B cell (primary cell): ENCODE measurements at regions not wholly inside any gene's neighbourhood (a gene's known extent, or its start where the extent isn't known, plus 50 kb on each side); places are given as distances from the start of the nearest gene placed in this dataset.

Experiments used
- ATAC-seq: fragments of 200-7000 bp; cut with Tn5 transposase; one replicate; pipeline ENCODE4 v1.10.0; 2021; ENCODE audit warnings: low read depth, mild to moderate bottlenecking, moderate number of reproducible peaks, moderate library complexity
- CTCF ChIA-PET: fragments of 350-600 bp; sonication (Branson Sonifier 250); formaldehyde crosslinking; loops from one replicate; lab custom pipeline; 2021; ENCODE audit warnings: antibody characterized with exemption, inconsistent platforms; lab: Charles Lee
- POLR2A ChIA-PET: fragments of 350-600 bp; sonication (Branson Sonifier 250); formaldehyde crosslinking; loops from one replicate; lab custom pipeline; 2021; ENCODE audit warnings: antibody characterized with exemption; lab: Charles Lee
- DNase-seq: peaks from one replicate; pipeline ENCODE4 v3.0.0; 2013
- H2AFZ ChIP-seq: 2 replicates; pipeline ENCODE4 v1.6.1; 2012; ENCODE audit warnings: mild to moderate bottlenecking, low read depth, low read length; ENCODE audit not compliant: insufficient read depth, poor library complexity, severe bottlenecking
- H3K27ac ChIP-seq, 2 donors: 1 replicate in 1 of 2; 2 replicates in 1 of 2; pipeline ENCODE4 v1.5.1; 2012 to 2013; ENCODE audit warnings: low read length in 2 of 2, mild to moderate bottlenecking in 2 of 2, moderate library complexity in 1 of 2
- H3K27me3 ChIP-seq, 4 experiments: fragments of 200-600 bp in 1 of 4; sonication (generic) in 1 of 4; replicated peaks in 1 of 4; 1 replicate in 2 of 4; 2 replicates in 2 of 4; pipeline versions ENCODE4 v1.6.1 to v1.7.0; 2013 to 2016; ENCODE audit warnings: low read length in 3 of 4, mild to moderate bottlenecking in 2 of 4, mixed read lengths in 1 of 4, moderate library complexity in 1 of 4; ENCODE audit not compliant: insufficient read depth in 4 of 4, control insufficient read depth in 3 of 4; ENCODE audit errors: control extremely low read depth in 1 of 4
- H3K36me3 ChIP-seq, 2 experiments: replicated peaks in 1 of 2; 1 replicate in 1 of 2; 2 replicates in 1 of 2; pipeline versions ENCODE4 v1.6.1 to v1.7.1; 2013; ENCODE audit warnings: low read length in 1 of 2; ENCODE audit not compliant: insufficient read depth in 2 of 2, control insufficient read depth in 1 of 2; ENCODE audit errors: control extremely low read depth in 1 of 2, extremely low read depth in 1 of 2
- H3K4me1 ChIP-seq, 2 donors: fragments of 200-600 bp in 1 of 2; sonication (generic) in 1 of 2; 1 replicate in 1 of 2; 2 replicates in 1 of 2; pipeline versions ENCODE4 v1.5.1 to v1.6.1; 2013 to 2017; ENCODE audit warnings: low read length in 2 of 2; ENCODE audit not compliant: control insufficient read depth in 2 of 2, insufficient read depth in 2 of 2
- H3K4me2 ChIP-seq: replicated peaks from 2 replicates; pipeline ENCODE3; 2012; ENCODE audit warnings: mild to moderate bottlenecking, low read depth, low read length; ENCODE audit not compliant: poor library complexity, severe bottlenecking
- H3K4me3 ChIP-seq, 5 experiments: fragments of 200-600 bp in 1 of 5; sonication (generic) in 1 of 5; 1 replicate in 3 of 5; 2 replicates in 2 of 5; pipeline versions ENCODE4 v1.5.1 to v1.7.0; 2011 to 2016; ENCODE audit warnings: low read length in 4 of 5, mild to moderate bottlenecking in 4 of 5, low read depth in 2 of 5, control low read depth in 1 of 5, moderate library complexity in 1 of 5; ENCODE audit not compliant: insufficient read depth in 1 of 5; ENCODE audit errors: control extremely low read depth in 1 of 5, extremely low read depth in 1 of 5
- H3K79me2 ChIP-seq: fragments of 200-600 bp; sonication (generic); one replicate; pipeline ENCODE4 v1.6.0; 2016; ENCODE audit warnings: low read length; ENCODE audit not compliant: control insufficient read depth, insufficient read depth
- H3K9ac ChIP-seq: fragments of 200-600 bp; sonication (generic); 2 replicates; pipeline ENCODE4 v1.6.1; 2017; ENCODE audit warnings: mild to moderate bottlenecking, low read length, moderate library complexity
- H3K9me3 ChIP-seq, 3 donors: one replicate each; pipeline versions ENCODE4 v1.6.1 to v1.7.1; 2013; ENCODE audit warnings: low read length in 2 of 3; ENCODE audit not compliant: control insufficient read depth in 2 of 3, insufficient read depth in 1 of 3; ENCODE audit errors: control extremely low read depth in 1 of 3
- H4K20me1 ChIP-seq: 2 replicates; pipeline ENCODE4 v1.6.0; 2012; ENCODE audit warnings: mild to moderate bottlenecking, low read length; ENCODE audit not compliant: insufficient read depth, control insufficient read depth, poor library complexity, severe bottlenecking
- H3K27ac Mint-ChIP-seq: one replicate; pipeline ENCODE4 v1.8.0; 2021; ENCODE audit warnings: mixed read lengths
- H3K27me3 Mint-ChIP-seq: one replicate; pipeline ENCODE4 v1.8.0; 2021; ENCODE audit warnings: mixed read lengths
- H3K4me1 Mint-ChIP-seq: one replicate; pipeline ENCODE4 v1.8.0; 2021; ENCODE audit warnings: mixed read lengths
- H3K4me3 Mint-ChIP-seq: one replicate; pipeline ENCODE4 v1.8.0; 2021; ENCODE audit warnings: mixed read lengths
- H3K9me3 Mint-ChIP-seq: one replicate; pipeline ENCODE4 v1.8.0; 2022; ENCODE audit warnings: mixed read lengths; ENCODE audit not compliant: insufficient read depth
- EZH2 ChIP-seq: IDR thresholded peaks from 2 replicates; pipeline ENCODE4 v1.6.1; 2012; ENCODE audit warnings: borderline replicate concordance, low read depth, mild to moderate bottlenecking, moderate library complexity, low read length; ENCODE audit not compliant: insufficient read depth, poor library complexity, severe bottlenecking
- WGBS: methylation state at CpG from one replicate; pipeline ENCODE4 v1.1.5; 2013; ENCODE audit warnings: missing lambda C conversion rate; ENCODE audit not compliant: insufficient coverage; 5-methylcytosine and 5-hydroxymethylcytosine counted together
- intact Hi-C: fragments of 100-400 bp; cut with micrococcal nuclease; formaldehyde crosslinking; loops from one replicate; pipeline ENCODE4 v1.10.0; 2022
- TF ChIP-seq, protein P1 (sequence below): fragments of 200-600 bp; IDR thresholded peaks from one replicate; pipeline ENCODE4 v1.8.0; 2022; ENCODE audit warnings: antibody characterized with exemption, mild to moderate bottlenecking

DNA sequence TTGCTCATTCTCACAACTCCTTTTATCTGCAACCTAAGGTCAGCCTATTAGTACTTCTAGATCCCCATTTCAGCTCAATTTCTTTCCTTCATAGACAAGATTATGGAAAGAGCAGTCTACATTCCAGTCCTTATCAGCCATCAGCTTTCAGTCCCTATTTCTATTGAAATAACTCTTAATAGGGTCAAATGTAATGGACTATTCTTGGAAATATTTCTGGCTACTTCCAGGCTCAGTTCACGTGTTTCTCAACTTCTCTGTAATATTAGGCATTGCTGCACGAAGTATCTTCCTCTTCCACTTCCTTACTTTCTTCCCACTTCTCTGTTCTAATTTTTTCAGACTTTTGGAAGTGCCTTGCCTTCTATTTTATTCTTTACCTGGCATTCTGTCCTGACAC is 232.9 kb upstream of the USP25 start:
- TF ChIP-seq, protein P1, sequence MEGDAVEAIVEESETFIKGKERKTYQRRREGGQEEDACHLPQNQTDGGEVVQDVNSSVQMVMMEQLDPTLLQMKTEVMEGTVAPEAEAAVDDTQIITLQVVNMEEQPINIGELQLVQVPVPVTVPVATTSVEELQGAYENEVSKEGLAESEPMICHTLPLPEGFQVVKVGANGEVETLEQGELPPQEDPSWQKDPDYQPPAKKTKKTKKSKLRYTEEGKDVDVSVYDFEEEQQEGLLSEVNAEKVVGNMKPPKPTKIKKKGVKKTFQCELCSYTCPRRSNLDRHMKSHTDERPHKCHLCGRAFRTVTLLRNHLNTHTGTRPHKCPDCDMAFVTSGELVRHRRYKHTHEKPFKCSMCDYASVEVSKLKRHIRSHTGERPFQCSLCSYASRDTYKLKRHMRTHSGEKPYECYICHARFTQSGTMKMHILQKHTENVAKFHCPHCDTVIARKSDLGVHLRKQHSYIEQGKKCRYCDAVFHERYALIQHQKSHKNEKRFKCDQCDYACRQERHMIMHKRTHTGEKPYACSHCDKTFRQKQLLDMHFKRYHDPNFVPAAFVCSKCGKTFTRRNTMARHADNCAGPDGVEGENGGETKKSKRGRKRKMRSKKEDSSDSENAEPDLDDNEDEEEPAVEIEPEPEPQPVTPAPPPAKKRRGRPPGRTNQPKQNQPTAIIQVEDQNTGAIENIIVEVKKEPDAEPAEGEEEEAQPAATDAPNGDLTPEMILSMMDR = no peak
- TF ChIP-seq EZH2 = no peak
- Histone ChIP-seq H3K4me3 (no peak overlapping the region), H3K36me3 (no peaks in the 10 kb centered on the region), H3K79me2 (no peaks in the 10 kb centered on the region), H3K4me2 (no peak overlapping the region), H4K20me1 (no peaks in the 10 kb centered on the region), H3K9ac (no peak overlapping the region), H3K4me1 (no peaks in the 10 kb centered on the region), H3K27me3 (no peaks in the 10 kb centered on the region), H2AFZ (no peak overlapping the region), H3K9me3 (no peaks in the 10 kb centered on the region), H3K27ac (no peak overlapping the region)
- ATAC-seq (no peak), DNase-seq (no peak)
- ChIA-PET CTCF (interaction anchor here (1.1 to 1.4 kb wide), 4 partner anchors 11 to 16 kb away, joined by 3 read pairs; no protein-coding TSS in a partner anchor), POLR2A (no interaction called here)
- intact Hi-C loops = no loop called here
- Mint-ChIP-seq H3K27ac (no peak overlapping the region), H3K4me1 (peaks cover 6% of the 10 kb centered on the region), H3K9me3 (no peaks in the 10 kb centered on the region), H3K27me3 (peaks cover 4% of the 10 kb centered on the region), H3K4me3 (no peak overlapping the region)
- WGBS = 32% methylated on average over 2 of the region's 2 CpGs

DNA sequence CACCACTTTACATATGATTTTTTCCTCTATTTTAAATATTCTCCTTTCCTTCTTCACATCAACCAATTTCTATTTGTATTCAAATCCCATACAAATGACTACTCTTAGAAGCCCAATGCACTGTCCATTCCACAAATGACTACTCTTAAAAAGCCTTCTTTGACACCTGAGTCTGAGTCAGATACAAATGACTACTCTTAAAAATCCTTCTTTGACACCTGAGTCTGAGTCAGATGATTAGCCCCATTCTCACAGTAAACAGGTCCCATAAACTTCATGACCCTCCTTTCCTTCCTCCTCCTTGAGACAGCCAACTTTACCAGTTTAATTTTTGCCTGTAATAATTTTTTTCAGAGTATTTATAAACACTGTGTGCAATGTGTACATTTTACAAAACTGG is 231.3 kb upstream of the USP25 start:
- Histone ChIP-seq H3K79me2 (no peaks in the 10 kb centered on the region), H3K27ac (no peak overlapping the region), H3K9me3 (no peaks in the 10 kb centered on the region), H3K9ac (no peak overlapping the region), H3K27me3 (no peaks in the 10 kb centered on the region), H3K36me3 (no peaks in the 10 kb centered on the region), H2AFZ (no peak overlapping the region), H4K20me1 (no peaks in the 10 kb centered on the region), H3K4me2 (no peak overlapping the region), H3K4me1 (no peaks in the 10 kb centered on the region), H3K4me3 (no peak overlapping the region)
- Mint-ChIP-seq H3K4me3 (no peak overlapping the region), H3K27ac (no peak overlapping the region), H3K4me1 (peaks cover 4% of the 10 kb centered on the region), H3K9me3 (no peaks in the 10 kb centered on the region), H3K27me3 (peaks cover 4% of the 10 kb centered on the region)
- CTCF ChIA-PET = no interaction called here
- no peak for DNase-seq
- POLR2A ChIA-PET = no interaction called here
- intact Hi-C loops = no loop called here
- no peak for ATAC-seq
- TF ChIP-seq, protein P1 = no peak
